OCI-LY1 (cell line): ENCODE measurements at regions not wholly inside any gene's neighbourhood (a gene's known extent, or its start where the extent isn't known, plus 50 kb on each side); places are given as distances from the start of the nearest gene placed in this dataset.

ENCODE experiments used
- H2AFZ ChIP-seq: fragments of 200-600 bp; sonication (generic), shearing (Covaris generic); 2 replicates; pipeline ENCODE4 v1.6.0; 2014; ENCODE audit warnings: antibody characterized with exemption, mild to moderate bottlenecking, low read length
- H3F3A ChIP-seq: fragments of 200-600 bp; sonication (generic), shearing (Covaris generic); 2 replicates; pipeline ENCODE4 v1.6.0; 2014; ENCODE audit warnings: mild to moderate bottlenecking, antibody characterized with exemption, low read length, moderate library complexity; ENCODE audit not compliant: insufficient read depth
- H3K27ac ChIP-seq: fragments of 200-600 bp; sonication (generic); 2 replicates; pipeline ENCODE4 v1.5.1; 2014; ENCODE audit warnings: low read length, mixed run types, mild to moderate bottlenecking, low read depth; ENCODE audit not compliant: poor library complexity, severe bottlenecking
- H3K27me3 ChIP-seq: fragments of 200-600 bp; sonication (generic); 2 replicates; pipeline ENCODE4 v1.6.0; 2014; ENCODE audit warnings: antibody characterized with exemption, mild to moderate bottlenecking, low read length, moderate library complexity; ENCODE audit not compliant: insufficient read depth
- H3K36me3 ChIP-seq: fragments of 200-600 bp; sonication (generic); 2 replicates; pipeline ENCODE4 v1.6.1; 2014; ENCODE audit warnings: mild to moderate bottlenecking, antibody characterized with exemption, low read length, moderate library complexity, mixed read lengths; ENCODE audit not compliant: insufficient read depth
- H3K4me1 ChIP-seq: fragments of 200-600 bp; sonication (generic); 2 replicates; pipeline ENCODE4 v1.5.1; 2014; ENCODE audit warnings: mild to moderate bottlenecking, low read length, moderate library complexity; ENCODE audit not compliant: insufficient read depth, severe bottlenecking
- H3K4me2 ChIP-seq: fragments of 200-600 bp; sonication (generic), shearing (Covaris generic); 2 replicates; pipeline ENCODE4 v1.6.1; 2014; ENCODE audit warnings: low read length
- H3K4me3 ChIP-seq: fragments of 200-600 bp; sonication (generic); 2 replicates; pipeline ENCODE4 v1.5.1; 2014; ENCODE audit warnings: low read length, low read depth, mild to moderate bottlenecking, mixed read lengths; ENCODE audit not compliant: poor library complexity, severe bottlenecking
- H3K79me2 ChIP-seq: fragments of 200-600 bp; shearing (Covaris generic); 2 replicates; pipeline ENCODE4 v1.6.1; 2016; ENCODE audit warnings: mixed run types, low read length, mixed read lengths; ENCODE audit not compliant: insufficient read depth
- H3K9ac ChIP-seq: fragments of 200-600 bp; sonication (generic), shearing (Covaris generic); 2 replicates; pipeline ENCODE4 v1.6.1; 2014; ENCODE audit warnings: mild to moderate bottlenecking, low read length, mixed read lengths
- H3K9me2 ChIP-seq: fragments of 200-600 bp; sonication (generic), shearing (Covaris generic); 2 replicates; pipeline ENCODE4 v1.6.1; 2014; ENCODE audit warnings: low read depth, mild to moderate bottlenecking, low read length, mixed read lengths
- H3K9me3 ChIP-seq: fragments of 200-600 bp; shearing (Covaris generic); 2 replicates; pipeline ENCODE4 v1.6.1; 2014; ENCODE audit warnings: low read length, mixed read lengths
- H4K20me1 ChIP-seq: fragments of 200-600 bp; sonication (generic), shearing (Covaris generic); 2 replicates; pipeline ENCODE4 v1.6.0; 2016; ENCODE audit warnings: mild to moderate bottlenecking, low read length; ENCODE audit not compliant: insufficient read depth
- CTCF ChIP-seq: fragments of 200-600 bp; sonication (generic), shearing (Covaris generic); IDR thresholded peaks from 2 replicates; pipeline ENCODE4 v1.5.1; 2017; ENCODE audit warnings: mild to moderate bottlenecking, antibody characterized with exemption, low read length, moderate library complexity, mixed read lengths
- EZH2 ChIP-seq: fragments of 200-600 bp; sonication (generic), shearing (Covaris generic); IDR thresholded peaks from 2 replicates; pipeline ENCODE4 v1.8.0; 2017; ENCODE audit warnings: borderline replicate concordance, mixed run types, mild to moderate bottlenecking, antibody characterized with exemption, low read length, moderate library complexity, mixed read lengths

- Histone ChIP-seq H4K20me1 (no peaks in the 10 kb centered on the region), H3K4me1 (no peaks in the 10 kb centered on the region), H2AFZ (no peak overlapping the region), H3F3A (no peaks in the 10 kb centered on the region), H3K4me3 (no peak overlapping the region), H3K27ac (no peak overlapping the region), H3K9me2 (no peaks in the 10 kb centered on the region), H3K9me3 (no peaks in the 10 kb centered on the region), H3K36me3 (no peaks in the 10 kb centered on the region), H3K79me2 (no peaks in the 10 kb centered on the region), H3K27me3 (no peaks in the 10 kb centered on the region), H3K9ac (no peak overlapping the region), H3K4me2 (no peak overlapping the region)
- no peak for TF ChIP-seq EZH2
These were observed 88.6 kb upstream of the CACNA1E start for GRCh38 chr1:181394766-181395165.

- Histone ChIP-seq H3K4me2 (no peak overlapping the region), H3K27me3 (no peaks in the 10 kb centered on the region), H3F3A (no peaks in the 10 kb centered on the region), H3K36me3 (no peaks in the 10 kb centered on the region), H3K79me2 (no peaks in the 10 kb centered on the region), H3K27ac (no peak overlapping the region), H3K4me1 (no peaks in the 10 kb centered on the region), H4K20me1 (no peaks in the 10 kb centered on the region), H3K4me3 (no peak overlapping the region), H2AFZ (no peak overlapping the region), H3K9ac (no peak overlapping the region), H3K9me3 (no peaks in the 10 kb centered on the region), H3K9me2 (no peaks in the 10 kb centered on the region)
- TF ChIP-seq EZH2 = no peak
- no peak for TF ChIP-seq CTCF
These were observed 87.1 kb upstream of the CACNA1E start for GRCh38 chr1:181396171-181396670.

GRCh38 chr1:181396811-181397210 is 86.5 kb upstream of the CACNA1E start:
- Histone ChIP-seq H3K9me2 (no peaks in the 10 kb centered on the region), H3F3A (no peaks in the 10 kb centered on the region), H3K9ac (no peak overlapping the region), H3K36me3 (no peaks in the 10 kb centered on the region), H3K4me2 (no peak overlapping the region), H3K27me3 (no peaks in the 10 kb centered on the region), H3K4me1 (no peaks in the 10 kb centered on the region), H3K9me3 (no peaks in the 10 kb centered on the region), H2AFZ (no peak overlapping the region), H3K79me2 (no peaks in the 10 kb centered on the region), H3K4me3 (no peak overlapping the region), H4K20me1 (no peaks in the 10 kb centered on the region), H3K27ac (no peak overlapping the region)
- no peak for TF ChIP-seq CTCF
- TF ChIP-seq EZH2 = no peak

- Histone ChIP-seq H3F3A (no peaks in the 10 kb centered on the region), H3K27ac (no peak overlapping the region), H3K4me1 (no peaks in the 10 kb centered on the region), H3K9me2 (no peaks in the 10 kb centered on the region), H3K79me2 (no peaks in the 10 kb centered on the region), H3K36me3 (no peaks in the 10 kb centered on the region), H2AFZ (no peak overlapping the region), H3K9ac (no peak overlapping the region), H4K20me1 (no peaks in the 10 kb centered on the region), H3K4me3 (no peak overlapping the region), H3K4me2 (no peak overlapping the region), H3K27me3 (no peaks in the 10 kb centered on the region), H3K9me3 (no peaks in the 10 kb centered on the region)
- TF ChIP-seq CTCF (no peak), EZH2 (no peak)
These were observed 85.5 kb upstream of the CACNA1E start for GRCh38 chr1:181397845-181398244.
